GM12873 (cell line): ENCODE measurements at regions not wholly inside any gene's neighbourhood (a gene's known extent, or its start where the extent isn't known, plus 50 kb on each side); places are given as distances from the start of the nearest gene placed in this dataset.

ENCODE experiments used
- TF ChIP-seq, protein P1 (sequence below): IDR thresholded peaks from 2 replicates; pipeline ENCODE4 v1.5.1; 2012; ENCODE audit warnings: low read depth, mild to moderate bottlenecking, moderate library complexity, low read length, control low read depth; ENCODE audit not compliant: insufficient read depth; ENCODE audit errors: missing control alignments

DNA sequence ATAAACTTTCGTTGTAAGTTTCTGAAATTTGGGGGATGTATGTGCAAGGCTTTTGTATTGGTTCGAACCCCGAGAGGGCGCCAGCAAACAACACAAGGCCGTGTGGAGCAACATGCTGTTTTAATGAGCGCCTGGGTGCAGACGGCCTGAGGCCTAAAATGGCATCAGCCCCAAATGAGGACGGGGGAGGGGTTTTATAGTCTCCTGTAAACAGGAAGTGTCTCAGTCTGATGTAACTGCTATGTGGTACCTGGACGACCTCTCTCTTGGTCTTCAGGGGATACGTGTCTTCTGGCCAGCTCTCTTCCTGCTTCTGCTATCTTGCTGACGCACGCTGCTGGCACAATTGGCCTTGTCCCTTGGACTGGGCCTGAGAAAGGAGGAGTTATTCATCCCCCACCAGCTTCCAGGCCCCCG, 1348.0 kb downstream of the ADGRL3 start:
- TF ChIP-seq, protein P1, sequence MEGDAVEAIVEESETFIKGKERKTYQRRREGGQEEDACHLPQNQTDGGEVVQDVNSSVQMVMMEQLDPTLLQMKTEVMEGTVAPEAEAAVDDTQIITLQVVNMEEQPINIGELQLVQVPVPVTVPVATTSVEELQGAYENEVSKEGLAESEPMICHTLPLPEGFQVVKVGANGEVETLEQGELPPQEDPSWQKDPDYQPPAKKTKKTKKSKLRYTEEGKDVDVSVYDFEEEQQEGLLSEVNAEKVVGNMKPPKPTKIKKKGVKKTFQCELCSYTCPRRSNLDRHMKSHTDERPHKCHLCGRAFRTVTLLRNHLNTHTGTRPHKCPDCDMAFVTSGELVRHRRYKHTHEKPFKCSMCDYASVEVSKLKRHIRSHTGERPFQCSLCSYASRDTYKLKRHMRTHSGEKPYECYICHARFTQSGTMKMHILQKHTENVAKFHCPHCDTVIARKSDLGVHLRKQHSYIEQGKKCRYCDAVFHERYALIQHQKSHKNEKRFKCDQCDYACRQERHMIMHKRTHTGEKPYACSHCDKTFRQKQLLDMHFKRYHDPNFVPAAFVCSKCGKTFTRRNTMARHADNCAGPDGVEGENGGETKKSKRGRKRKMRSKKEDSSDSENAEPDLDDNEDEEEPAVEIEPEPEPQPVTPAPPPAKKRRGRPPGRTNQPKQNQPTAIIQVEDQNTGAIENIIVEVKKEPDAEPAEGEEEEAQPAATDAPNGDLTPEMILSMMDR, result no peak

DNA sequence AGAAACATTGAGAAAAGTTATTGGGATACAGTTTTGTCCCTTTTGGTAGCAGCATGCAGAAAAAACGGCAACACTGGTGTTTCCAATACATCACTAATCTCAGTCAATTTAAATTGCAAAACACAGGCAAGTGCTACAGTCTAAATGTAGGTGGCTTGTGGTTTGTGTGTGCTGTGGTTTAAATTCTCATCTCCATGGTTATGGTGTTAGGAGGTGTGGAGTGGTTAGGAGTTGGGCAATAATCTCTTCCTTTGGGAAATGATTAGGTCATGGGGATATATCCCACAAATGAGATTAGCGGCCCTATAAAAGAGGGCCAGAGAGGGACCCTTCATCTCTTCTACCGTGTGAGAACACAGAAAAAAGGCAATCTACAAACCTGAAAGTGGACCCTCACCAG, 1344.3 kb downstream of the ADGRL3 start:
- TF ChIP-seq, protein P1, result no peak

DNA sequence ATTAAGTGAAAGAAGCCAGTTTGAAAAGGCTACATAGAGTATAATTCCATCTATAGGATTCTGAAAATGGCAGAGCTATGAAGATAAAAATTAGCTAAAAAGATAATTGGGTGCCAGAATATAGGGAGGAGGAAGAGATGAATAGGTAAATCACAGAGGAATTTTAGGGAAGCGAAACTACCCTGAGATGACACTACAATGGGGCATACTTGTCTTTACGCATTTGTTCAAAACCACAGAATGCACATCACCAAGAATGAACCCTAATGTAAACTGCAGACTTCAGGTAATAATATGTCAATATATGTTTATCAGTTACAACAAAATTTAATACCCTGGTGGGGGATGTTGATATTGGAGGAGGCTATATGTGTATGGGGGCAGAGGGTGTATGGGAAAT, 1342.9 kb downstream of the ADGRL3 start:
- TF ChIP-seq, protein P1, result no peak

DNA sequence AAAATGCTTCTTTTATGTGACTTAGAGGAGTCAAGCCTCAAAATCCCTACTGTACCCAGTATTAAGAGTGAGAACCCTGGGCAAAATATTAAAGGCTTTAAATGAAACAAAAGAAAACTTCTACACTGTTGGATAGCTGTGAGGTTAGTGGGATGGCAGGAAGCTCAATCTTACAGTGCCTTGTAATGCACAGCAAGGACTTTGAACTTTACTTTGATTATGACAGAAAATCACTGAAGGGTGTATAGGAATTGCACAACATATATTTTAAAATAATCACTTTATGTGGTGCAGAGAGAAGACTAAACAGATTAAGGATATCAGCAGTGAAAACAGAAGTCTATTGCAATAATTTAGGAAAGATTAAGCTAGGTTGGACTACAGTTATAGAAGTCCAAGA, 1333.4 kb downstream of the ADGRL3 start:
- TF ChIP-seq, protein P1, result no peak

DNA sequence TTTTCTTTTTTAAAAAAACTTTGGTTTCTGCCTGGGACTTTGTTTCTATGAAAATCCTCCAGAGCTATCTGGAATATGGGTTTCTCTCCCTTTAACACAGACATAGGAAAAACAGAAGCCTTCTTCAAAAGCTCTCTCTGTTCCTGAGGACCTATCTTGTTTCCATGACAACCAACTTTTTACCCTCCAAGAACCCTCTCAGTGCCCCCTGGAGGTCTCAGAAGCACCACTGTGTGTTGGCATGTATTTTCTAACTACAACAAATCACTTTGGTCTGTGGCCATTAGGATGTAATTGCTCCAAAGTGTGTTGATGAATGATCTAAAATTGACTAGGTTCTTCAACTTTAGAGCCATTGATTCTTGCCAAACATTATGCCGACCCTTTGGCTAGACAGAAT, 1331.6 kb downstream of the ADGRL3 start:
- TF ChIP-seq, protein P1, result no peak

DNA sequence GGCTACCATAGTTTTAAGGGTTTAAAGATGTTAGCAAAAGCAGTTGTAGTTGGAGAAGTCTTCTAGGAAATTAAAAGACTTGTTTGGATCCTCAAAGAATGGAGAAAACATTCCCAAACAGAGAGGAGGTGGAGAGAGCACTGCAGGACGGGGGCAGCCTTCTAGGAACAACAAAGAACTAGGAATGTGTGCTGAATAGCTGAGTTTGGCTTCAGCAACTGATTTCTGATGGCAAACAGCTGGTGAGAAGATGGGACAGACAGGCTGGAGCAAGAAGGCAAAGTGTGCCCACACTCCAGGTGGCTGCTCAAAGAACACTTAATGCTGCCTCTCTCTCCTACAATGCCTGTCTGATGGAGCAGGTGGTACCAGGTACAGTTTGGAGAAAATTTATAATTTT, 1331.1 kb downstream of the ADGRL3 start:
- TF ChIP-seq, protein P1, result no peak

DNA sequence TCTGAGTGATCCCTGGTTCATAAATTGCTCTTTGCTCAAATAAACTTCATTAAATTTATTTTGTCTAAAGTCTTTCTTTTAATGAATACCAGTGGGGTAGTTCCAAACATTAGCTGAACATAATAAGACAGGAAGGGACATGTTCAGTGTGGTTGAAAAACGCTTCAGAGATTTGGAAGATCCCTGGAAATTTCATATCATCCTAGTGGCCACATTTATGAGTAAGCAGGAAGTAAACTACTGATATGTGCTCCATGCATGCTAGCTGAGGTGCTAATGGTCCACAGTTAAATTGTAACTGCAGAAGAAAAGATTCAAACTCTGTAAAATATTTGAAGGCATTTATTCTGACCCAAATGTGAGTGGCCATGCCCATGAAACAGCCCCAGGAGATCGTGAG, 1328.7 kb downstream of the ADGRL3 start:
- TF ChIP-seq, protein P1, result no peak
